ENCODE measurements at regions not wholly inside any gene's neighbourhood (a gene's known extent, or its start where the extent isn't known, plus 50 kb on each side); places are given as distances from the start of the nearest gene placed in this dataset.
A peak's percentile ranks its signal among the peaks of the same experiment; 100 is the strongest.

DNA sequence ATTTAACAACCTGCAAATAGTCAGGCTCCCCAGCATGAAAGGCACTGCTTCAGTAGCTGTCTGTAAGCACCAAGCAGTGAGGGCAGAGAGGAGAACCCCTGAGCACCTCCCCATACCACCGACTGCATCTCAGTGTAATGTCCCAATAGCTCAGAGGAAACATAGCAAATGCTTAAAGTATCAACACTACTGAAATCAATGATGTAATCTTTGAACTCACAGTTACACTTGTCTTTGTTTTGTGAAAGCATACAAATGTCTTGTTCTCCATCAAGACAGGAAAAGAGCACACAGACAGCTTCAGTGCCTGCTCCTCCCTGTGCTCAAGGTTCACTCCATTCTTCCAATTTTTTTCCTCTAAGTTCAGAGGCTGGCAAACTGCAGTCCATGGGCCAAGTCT, 94.7 kb downstream of the IRS2 start:
- TF ChIP-seq, protein P1, sequence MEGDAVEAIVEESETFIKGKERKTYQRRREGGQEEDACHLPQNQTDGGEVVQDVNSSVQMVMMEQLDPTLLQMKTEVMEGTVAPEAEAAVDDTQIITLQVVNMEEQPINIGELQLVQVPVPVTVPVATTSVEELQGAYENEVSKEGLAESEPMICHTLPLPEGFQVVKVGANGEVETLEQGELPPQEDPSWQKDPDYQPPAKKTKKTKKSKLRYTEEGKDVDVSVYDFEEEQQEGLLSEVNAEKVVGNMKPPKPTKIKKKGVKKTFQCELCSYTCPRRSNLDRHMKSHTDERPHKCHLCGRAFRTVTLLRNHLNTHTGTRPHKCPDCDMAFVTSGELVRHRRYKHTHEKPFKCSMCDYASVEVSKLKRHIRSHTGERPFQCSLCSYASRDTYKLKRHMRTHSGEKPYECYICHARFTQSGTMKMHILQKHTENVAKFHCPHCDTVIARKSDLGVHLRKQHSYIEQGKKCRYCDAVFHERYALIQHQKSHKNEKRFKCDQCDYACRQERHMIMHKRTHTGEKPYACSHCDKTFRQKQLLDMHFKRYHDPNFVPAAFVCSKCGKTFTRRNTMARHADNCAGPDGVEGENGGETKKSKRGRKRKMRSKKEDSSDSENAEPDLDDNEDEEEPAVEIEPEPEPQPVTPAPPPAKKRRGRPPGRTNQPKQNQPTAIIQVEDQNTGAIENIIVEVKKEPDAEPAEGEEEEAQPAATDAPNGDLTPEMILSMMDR (conservative IDR thresholded peaks at IDR 0.05) = no peak
- H3K27ac ChIP-seq = peak overlapping the region; percentile 80

DNA sequence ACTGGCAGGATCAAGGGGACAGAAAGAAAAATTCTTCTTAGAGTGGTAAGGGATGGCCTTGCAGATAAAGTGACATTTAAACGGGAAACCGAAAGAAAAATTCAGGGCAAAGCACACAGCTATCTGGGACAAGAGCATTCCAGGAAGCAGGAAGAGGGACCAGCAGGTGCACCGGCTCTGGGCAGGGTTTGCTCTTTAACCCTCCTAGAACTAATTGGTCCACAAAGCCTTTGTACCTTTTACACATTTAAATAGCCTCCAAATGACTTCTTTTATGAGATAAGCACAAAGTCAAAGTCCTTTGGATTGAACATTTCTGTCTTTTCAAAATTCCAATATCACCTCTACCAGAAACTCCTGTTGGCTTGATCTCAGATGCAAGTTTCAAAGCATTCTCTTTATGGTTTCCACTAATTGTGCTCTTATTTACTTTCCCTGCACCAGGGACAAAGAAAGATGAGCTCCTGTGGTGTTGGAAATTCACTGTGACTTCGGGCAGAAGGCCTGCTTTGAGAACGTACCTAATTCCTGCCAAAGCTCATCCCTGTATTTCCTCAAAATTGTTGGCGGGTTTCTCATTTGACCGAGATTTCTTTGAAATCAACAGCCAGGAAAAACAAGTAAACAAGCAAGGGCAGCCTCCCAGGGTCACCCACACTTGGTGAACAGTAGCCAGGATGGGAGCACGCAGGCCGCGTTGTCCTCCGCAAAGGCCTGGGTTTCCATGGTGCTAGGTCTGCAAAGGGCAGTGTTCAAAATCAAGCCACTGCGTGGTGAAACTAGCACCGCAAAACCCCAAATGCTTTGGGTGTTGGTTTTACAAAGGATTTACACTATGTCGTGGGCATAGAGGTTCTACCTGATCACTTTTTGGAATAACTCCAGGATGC, 98.6 kb downstream of the IRS2 start:
- no peak overlapping the region for H3K27ac ChIP-seq
- TF ChIP-seq, protein P1 (conservative IDR thresholded peaks at IDR 0.05) = no peak

DNA sequence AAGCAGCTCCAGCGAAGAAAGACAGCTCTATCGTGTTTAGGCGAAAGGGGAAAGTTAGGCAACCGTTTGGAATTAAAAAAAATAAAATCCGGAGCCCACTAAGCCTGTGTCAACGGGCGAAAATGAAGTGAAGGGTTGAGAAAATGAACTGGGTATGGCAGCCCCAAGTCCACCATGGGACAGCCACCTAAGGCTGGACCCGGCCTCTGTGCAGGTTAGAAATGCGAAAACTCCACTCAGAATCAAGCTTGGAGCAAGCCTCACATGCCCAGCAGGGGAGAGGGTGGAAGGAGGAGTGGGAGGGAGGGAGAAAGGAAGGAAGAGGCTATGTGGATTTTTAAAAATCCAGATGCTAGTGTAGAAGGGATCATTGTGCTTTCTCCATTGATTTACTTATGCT, 101.2 kb downstream of the IRS2 start:
- TF ChIP-seq, protein P1 (conservative IDR thresholded peaks at IDR 0.05) = peak; percentile 27; the same call in 1 of the 2 replicates
- H3K27ac ChIP-seq = peak overlapping the region; percentile 86

DNA sequence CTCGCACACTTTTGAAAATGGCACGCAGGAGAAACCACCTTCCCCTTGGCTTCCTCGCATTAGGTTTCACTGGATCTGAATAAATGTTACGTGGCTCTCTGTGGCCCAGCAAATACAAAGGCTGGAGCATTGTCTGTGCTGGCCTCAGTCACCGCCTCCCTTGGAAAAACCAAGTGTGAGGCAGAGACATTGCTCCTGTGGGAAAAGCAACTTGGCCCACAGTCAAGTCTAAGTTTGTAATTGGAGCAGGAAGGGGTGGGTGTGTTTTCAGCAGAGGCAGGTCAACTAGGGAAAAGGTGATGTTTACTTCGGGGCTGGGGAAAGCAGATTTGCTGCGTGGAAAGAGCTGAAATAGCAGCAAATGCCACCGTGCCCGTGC, 101.6 kb downstream of the IRS2 start:
- TF ChIP-seq, protein P1 (conservative IDR thresholded peaks at IDR 0.05) = no peak
- H3K27ac ChIP-seq = peak overlapping the region; percentile 86

DNA sequence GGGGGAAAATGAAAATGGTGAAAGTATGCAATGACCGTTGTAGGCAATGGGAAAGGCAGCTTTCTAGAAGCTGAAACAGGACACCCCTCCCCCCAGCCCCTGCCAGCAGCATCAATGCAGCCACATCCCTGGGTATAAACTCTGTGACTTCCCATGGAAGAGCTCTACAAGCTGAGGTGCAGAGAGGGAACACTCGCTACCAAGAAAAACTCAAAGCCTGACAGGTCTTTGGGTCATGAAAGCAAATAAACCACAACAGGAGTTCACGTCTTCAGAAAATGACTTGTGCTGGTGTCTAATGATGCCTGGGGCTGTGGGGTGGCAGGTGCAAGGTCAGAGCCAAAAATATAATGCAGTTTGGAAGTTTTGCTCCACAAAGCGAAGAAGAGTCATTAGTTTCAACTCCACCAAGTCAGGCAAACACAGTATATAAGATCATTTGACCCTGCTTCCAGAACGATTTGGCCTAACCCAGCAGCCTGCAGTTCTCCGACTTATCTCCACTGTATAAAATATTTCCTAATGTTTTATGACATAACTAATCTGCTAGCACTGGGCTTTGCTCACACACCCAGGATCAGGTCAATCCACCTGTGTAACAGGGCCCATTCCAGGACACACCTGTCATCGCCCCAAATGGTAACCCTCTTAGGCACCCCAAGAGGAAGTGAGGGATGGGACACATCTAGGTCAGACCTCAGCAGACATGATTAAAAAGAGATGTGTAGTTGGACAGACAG, 102.1 kb downstream of the IRS2 start:
- H3K27ac ChIP-seq = peak overlapping the region; percentile 86
- TF ChIP-seq, protein P1 (conservative IDR thresholded peaks at IDR 0.05) = no peak

DNA sequence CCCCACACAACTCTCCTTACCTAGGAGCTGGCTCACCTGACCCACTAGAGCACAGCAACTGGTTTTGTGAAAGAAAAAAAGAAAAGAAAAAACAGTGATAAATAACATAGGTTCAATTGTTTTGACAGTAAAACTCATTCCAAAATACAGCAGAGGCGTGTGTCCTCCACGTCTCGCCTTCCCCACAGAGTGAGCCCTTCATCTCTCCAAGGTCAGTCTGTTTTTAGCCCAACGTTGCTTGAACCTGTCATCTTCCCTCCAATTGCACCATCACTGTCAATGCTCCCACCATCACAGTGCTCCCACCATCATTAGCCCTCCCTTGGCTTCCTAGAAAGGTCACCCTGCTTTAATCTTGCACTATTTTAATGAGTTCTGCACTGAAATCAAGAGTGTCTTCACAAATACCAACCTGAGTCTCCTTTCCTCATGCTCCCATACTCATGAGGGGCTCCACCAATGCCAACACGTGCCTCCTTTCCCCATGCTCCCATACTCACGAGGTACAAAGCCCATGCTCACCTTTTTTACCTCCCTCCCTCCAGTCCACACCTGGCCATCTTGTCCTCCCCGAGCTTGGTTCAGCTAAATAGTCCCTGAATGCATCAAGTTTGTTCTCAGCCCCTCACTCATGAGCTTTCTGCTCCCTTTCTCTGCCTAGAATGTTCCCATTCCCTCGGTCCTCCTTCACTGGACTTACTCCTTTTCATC, 103.7 kb downstream of the IRS2 start:
- H3K27ac ChIP-seq = peak overlapping the region; percentile 86; the same call in 1 of the 2 replicates
- TF ChIP-seq, protein P1 (conservative IDR thresholded peaks at IDR 0.05) = no peak

DNA sequence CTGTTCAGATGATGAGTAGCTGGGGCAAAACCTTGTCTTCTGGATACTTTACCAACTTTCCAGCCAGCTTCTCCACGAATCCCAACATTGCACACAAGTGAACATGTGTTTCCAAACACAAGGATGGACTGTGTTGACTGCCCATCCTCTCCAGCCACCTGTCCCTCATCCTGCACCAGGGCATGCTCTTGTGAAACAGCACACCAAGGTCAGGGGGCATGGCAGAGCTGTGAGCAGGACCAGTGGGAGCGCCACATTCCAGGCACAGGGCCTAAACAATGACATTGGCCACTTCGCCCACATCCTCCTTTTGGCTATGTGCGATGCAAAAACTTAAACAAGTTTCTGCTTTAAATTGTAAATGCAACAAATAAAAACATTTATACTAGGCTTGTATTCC, 105.5 kb downstream of the IRS2 start:
- TF ChIP-seq, protein P1 (conservative IDR thresholded peaks at IDR 0.05) = no peak
- H3K27ac ChIP-seq = no peak overlapping the region
